ENCODE measurements at regions not wholly inside any gene's neighbourhood (a gene's known extent, or its start where the extent isn't known, plus 50 kb on each side); places are given as distances from the start of the nearest gene placed in this dataset.
"Not testable (repeated sequence)": the region's sequence is repeated elsewhere in the genome, so short reads cannot be mapped to it uniquely, and the experiment has no call there.

DNA sequence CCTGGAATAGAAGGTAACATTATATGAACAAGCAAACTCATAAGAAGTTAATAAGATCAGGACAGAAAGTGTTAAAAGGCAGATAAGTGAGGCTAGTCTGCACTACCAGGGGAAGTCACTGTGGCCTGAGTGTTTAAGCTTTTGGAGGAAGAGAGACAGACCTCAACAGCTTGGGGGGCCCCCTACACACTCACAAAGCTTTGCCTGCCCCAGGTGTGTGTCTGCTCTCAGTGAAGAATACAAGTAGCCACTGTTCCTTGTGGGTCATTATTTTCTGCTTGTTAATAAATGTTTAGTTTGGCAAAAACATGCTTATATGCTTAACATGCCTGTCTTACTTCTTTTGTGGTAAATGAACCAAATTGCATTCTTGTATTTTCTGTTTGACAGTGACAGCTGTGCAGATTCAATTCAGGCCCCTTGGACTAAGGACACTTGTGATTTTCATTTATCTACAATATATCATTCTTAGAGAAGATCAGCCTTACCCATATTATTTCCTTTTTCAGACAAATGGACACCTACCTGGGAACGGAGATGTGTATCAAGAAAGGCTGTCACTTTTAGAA, 50.7 kb upstream of the C12orf71 start:
- H3K4me1 ChIP-seq (ENCODE audit: control insufficient read depth, insufficient read depth, low read length) = no peaks in the 10 kb centered on the region
- H3K36me3 ChIP-seq (ENCODE audit: control insufficient read depth in 2 of 2, insufficient read depth in 2 of 2, low read length in 2 of 2) = no peaks in the 10 kb centered on the region
- H3K9ac ChIP-seq (ENCODE audit: low read length in 2 of 2) = no peak overlapping the region
- H3K4me3 ChIP-seq (ENCODE audit: low read length in 2 of 2) = no peak overlapping the region
- H3K27ac ChIP-seq (ENCODE audit: low read length) = no peak overlapping the region
- H3K9me3 ChIP-seq (ENCODE audit: control insufficient read depth in 2 of 2, low read length in 2 of 2) = no peaks in the 10 kb centered on the region
- no peaks in the 10 kb centered on the region for H3K27me3 ChIP-seq (ENCODE audit: control insufficient read depth in 1 of 2, insufficient read depth in 2 of 2, low read length in 2 of 2)

DNA sequence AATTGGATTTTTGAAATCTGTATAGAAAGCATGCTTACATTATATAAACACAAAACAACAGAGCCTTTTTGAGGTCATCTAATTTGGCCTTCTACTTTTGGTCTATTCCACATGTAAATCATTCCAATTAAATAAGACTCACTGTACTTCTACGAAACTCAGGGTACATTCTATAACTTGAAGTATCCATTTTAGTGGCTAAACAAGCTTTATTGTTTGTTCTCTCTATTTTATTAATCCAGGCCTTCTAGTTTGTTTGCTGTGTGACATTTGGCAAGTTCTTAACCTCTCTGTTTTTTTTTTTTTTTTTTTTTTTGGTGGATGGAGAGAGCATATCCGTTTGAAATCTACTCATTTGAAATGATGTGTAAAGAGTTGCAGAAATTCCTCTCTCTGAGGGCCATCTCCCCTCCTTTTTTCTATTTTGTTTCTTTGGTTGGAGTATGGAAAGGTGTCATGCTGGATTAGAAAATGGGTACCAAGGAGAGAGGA, 58.1 kb upstream of the C12orf71 start:
- H3K36me3 ChIP-seq (ENCODE audit: control insufficient read depth in 2 of 2, insufficient read depth in 2 of 2, low read length in 2 of 2) = no peaks in the 10 kb centered on the region
- no peak overlapping the region for H3K4me3 ChIP-seq (ENCODE audit: low read length in 2 of 2)
- no peaks in the 10 kb centered on the region for H3K9me3 ChIP-seq (ENCODE audit: control insufficient read depth in 2 of 2, low read length in 2 of 2)
- no peaks in the 10 kb centered on the region for H3K27me3 ChIP-seq (ENCODE audit: control insufficient read depth in 1 of 2, insufficient read depth in 2 of 2, low read length in 2 of 2)
- no peak overlapping the region for H3K9ac ChIP-seq (ENCODE audit: low read length in 2 of 2)
- H3K4me1 ChIP-seq (ENCODE audit: control insufficient read depth, insufficient read depth, low read length) = peaks cover 3% of the 10 kb centered on the region
- H3K27ac ChIP-seq (ENCODE audit: low read length) = no peak overlapping the region

DNA sequence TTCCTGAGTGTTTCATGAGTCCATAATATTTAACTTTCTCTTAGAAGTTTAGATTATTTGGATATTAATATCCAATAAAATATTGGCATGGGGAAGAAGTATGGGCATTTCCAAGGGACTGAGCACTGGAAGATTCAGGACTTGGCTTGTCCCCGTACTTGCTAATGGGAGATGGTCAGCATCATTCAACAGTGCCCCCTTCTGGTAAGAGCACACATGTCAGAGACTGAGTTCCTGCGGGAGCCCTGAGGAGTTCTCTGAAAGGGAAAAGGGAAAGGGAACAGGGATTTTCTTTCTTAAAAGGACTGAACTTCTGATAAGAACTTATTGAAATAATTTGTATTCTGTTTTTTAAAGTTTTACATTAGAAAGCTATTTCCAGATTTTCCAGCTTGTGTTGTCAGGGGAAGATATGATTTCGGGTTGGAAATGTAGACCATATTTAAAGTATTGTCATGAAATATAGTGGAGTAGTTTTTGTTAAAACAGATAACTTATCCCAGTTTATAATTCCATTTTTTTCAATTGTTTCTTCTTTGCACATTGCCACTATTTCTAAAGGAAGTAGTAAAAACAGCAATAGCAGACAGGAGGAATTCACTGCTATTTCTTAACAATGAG, 59.8 kb upstream of the C12orf71 start:
- H3K4me1 ChIP-seq (ENCODE audit: control insufficient read depth, insufficient read depth, low read length) = peaks cover 3% of the 10 kb centered on the region
- no peak overlapping the region for H3K4me3 ChIP-seq (ENCODE audit: low read length in 2 of 2)
- no peaks in the 10 kb centered on the region for H3K27me3 ChIP-seq (ENCODE audit: control insufficient read depth in 1 of 2, insufficient read depth in 2 of 2, low read length in 2 of 2)
- no peaks in the 10 kb centered on the region for H3K9me3 ChIP-seq (ENCODE audit: control insufficient read depth in 2 of 2, low read length in 2 of 2)
- no peaks in the 10 kb centered on the region for H3K36me3 ChIP-seq (ENCODE audit: control insufficient read depth in 2 of 2, insufficient read depth in 2 of 2, low read length in 2 of 2)
- H3K9ac ChIP-seq (ENCODE audit: low read length in 2 of 2) = no peak overlapping the region
- H3K27ac ChIP-seq (ENCODE audit: low read length) = no peak overlapping the region

DNA sequence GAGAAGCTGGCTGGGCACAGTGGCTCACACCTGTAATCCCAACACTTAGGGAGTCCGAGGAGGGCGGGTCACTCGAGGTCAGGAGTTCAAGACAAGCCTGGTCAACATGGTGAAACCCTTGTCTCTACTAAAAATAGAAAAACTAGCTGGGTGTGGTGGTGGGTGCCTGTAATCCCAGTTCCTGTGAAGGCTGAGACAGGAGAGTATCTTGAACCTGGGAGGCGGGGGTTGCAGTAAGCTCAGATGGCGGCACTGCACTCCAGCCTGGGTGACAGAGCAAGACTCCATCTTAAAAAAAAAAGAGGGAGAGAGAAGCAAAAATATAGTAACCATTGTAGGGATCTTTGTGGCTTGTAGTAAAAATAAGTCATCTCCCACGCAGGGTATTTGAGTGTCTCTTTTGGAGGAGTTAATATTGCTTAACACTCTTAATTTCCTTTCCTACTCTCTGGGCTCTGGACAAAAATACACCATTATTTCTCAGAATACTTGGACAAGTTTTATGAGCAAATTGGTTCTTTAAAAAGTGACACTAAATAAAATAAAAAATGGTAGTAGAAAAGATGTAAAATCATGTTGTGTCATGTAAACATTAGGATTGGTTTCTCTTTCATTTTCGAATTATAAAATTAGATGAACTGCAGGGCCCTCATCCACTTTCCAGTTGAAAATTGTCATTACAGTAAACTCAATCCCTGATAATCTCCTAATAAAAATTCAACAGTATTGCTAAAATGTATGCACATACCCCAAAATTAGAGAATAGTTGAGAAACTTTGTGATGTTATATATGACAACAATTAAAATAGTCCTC, 61.1 kb upstream of the C12orf71 start:
- Histone ChIP-seq H3K9ac (ENCODE audit: low read length in 2 of 2) (no peak overlapping the region), H3K36me3 (ENCODE audit: control insufficient read depth in 2 of 2, insufficient read depth in 2 of 2, low read length in 2 of 2) (no peaks in the 10 kb centered on the region), H3K4me1 (ENCODE audit: control insufficient read depth, insufficient read depth, low read length) (peaks cover 3% of the 10 kb centered on the region), H3K27ac (ENCODE audit: low read length) (no peak overlapping the region), H3K27me3 (ENCODE audit: control insufficient read depth in 1 of 2, insufficient read depth in 2 of 2, low read length in 2 of 2) (no peaks in the 10 kb centered on the region), H3K4me3 (ENCODE audit: low read length in 2 of 2) (no peak overlapping the region), H3K9me3 (ENCODE audit: control insufficient read depth in 2 of 2, low read length in 2 of 2) (no peaks in the 10 kb centered on the region)

DNA sequence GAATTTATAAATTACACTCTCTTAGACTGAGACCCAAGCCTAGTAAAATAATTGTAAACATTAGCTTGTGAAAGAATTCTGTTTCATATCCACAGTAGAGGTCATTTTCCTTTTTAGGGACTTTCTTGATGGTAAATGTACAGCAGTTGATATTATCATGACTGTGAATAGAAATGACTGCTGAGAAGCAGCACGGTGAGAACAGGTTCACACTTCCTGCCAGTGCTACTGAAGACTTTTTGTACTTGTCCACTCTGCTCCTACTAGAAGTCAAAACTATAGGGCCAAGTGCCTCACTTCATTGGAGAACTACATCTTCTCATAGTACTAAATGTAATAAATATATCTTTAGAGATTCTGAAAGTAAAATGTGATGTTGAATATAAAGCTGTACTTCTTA, 63.3 kb upstream of the C12orf71 start:
- H3K27me3 ChIP-seq (ENCODE audit: control insufficient read depth in 1 of 2, insufficient read depth in 2 of 2, low read length in 2 of 2); H3K9me3 ChIP-seq (ENCODE audit: control insufficient read depth in 2 of 2, low read length in 2 of 2); H3K36me3 ChIP-seq (ENCODE audit: control insufficient read depth in 2 of 2, insufficient read depth in 2 of 2, low read length in 2 of 2); H3K4me1 ChIP-seq (ENCODE audit: control insufficient read depth, insufficient read depth, low read length); H3K4me3 ChIP-seq (ENCODE audit: low read length in 2 of 2); H3K27ac ChIP-seq (ENCODE audit: low read length): not testable (repeated sequence)
- peak overlapping the region in 1 of 2 donors; percentile 39 for H3K9ac ChIP-seq (ENCODE audit: low read length in 2 of 2)

DNA sequence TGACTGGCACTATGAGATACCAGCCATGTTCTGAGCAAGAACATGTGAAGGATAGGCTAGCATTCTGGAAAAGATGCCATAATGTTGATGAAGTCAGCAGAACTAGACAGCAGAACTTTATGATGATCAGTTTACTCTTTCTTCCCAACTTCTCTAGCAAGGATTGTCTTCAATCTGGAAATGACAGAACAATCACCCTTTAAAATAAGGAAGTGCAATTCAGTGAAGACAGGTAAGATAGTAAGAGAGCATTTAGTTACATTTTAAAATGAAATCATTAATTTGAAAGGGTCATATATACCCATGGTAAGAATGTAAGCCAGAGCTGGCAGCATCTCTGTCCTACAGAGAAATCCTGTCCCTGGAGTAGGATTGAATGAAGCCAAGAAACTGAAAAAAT, 66.0 kb upstream of the C12orf71 start:
- Histone ChIP-seq H3K27ac (ENCODE audit: low read length) (no peak overlapping the region), H3K36me3 (ENCODE audit: control insufficient read depth in 2 of 2, insufficient read depth in 2 of 2, low read length in 2 of 2) (no peaks in the 10 kb centered on the region), H3K9ac (ENCODE audit: low read length in 2 of 2) (no peak overlapping the region), H3K4me1 (ENCODE audit: control insufficient read depth, insufficient read depth, low read length) (peaks cover 1% of the 10 kb centered on the region), H3K4me3 (ENCODE audit: low read length in 2 of 2) (no peak overlapping the region), H3K9me3 (ENCODE audit: control insufficient read depth in 2 of 2, low read length in 2 of 2) (no peaks in the 10 kb centered on the region), H3K27me3 (ENCODE audit: control insufficient read depth in 1 of 2, insufficient read depth in 2 of 2, low read length in 2 of 2) (no peaks in the 10 kb centered on the region)

DNA sequence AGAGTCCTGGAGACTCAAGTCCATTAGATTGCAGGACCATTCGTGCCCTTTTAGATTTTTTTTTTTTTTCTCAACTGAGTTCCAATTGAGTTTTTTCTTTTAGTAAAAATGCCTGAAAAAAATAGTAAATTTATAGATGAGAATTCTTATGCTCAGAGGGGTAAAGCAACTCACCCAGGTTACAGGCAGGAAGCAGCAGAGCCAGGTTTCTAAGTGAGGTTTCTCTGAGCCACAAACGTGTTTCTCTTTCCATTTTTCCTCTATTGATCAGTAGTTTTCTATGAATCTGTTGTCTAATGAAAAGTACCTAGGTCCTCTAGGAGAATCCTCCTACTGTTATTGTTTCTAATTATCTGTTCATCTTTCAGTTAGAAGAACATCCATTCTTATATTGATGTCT, 66.4 kb upstream of the C12orf71 start:
- Histone ChIP-seq H3K27ac (ENCODE audit: low read length) (no peak overlapping the region), H3K9ac (ENCODE audit: low read length in 2 of 2) (no peak overlapping the region), H3K27me3 (ENCODE audit: control insufficient read depth in 1 of 2, insufficient read depth in 2 of 2, low read length in 2 of 2) (no peaks in the 10 kb centered on the region), H3K9me3 (ENCODE audit: control insufficient read depth in 2 of 2, low read length in 2 of 2) (no peaks in the 10 kb centered on the region), H3K4me1 (ENCODE audit: control insufficient read depth, insufficient read depth, low read length) (no peaks in the 10 kb centered on the region), H3K4me3 (ENCODE audit: low read length in 2 of 2) (no peak overlapping the region), H3K36me3 (ENCODE audit: control insufficient read depth in 2 of 2, insufficient read depth in 2 of 2, low read length in 2 of 2) (no peaks in the 10 kb centered on the region)

DNA sequence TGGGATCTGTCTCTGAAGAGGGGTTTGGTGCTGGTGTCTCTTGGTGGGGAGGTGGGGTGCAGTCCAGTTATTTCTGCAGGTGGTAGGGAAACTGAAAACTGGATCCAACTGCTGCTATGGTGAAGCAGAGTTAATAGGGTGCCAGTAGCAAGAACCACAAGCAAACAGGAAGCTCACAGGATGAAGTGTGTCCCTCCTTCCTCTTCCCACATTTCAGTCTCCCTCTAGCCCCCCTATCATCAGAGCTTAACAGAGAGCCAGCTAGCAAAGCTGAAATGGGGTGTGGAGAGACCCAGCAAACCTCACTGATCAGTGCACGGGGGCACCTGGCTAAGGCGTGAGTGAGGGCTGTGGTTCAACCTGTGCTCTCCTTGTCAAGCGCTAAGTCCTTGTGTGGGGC, 69.1 kb upstream of the C12orf71 start:
- H3K4me3 ChIP-seq (ENCODE audit: low read length in 2 of 2) = no peak overlapping the region

DNA sequence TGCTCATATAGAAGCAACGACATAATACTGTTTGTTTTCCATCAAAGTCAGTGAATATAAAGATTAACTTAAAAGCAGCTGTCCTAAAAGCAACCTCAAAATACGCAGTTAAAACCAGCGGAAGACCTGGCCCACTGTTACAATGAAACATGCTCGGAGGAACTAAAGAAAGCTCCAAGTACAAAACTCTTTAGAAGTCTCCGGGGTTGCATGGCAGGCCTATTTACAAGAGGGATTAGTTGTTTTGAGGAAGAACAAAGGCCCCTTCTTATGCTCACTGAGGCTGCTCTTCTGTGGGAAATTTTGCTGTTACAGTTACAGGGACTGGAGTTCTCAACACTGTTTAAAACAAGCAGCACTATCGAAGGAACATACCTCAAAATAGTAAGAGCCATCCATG, 75.9 kb upstream of the C12orf71 start:
- no peak overlapping the region for H3K27ac ChIP-seq (ENCODE audit: low read length)
- no peak overlapping the region for H3K9ac ChIP-seq (ENCODE audit: low read length in 2 of 2)
- no peaks in the 10 kb centered on the region for H3K4me1 ChIP-seq (ENCODE audit: control insufficient read depth, insufficient read depth, low read length)
- H3K36me3 ChIP-seq (ENCODE audit: control insufficient read depth in 2 of 2, insufficient read depth in 2 of 2, low read length in 2 of 2) = no peaks in the 10 kb centered on the region
- no peaks in the 10 kb centered on the region for H3K9me3 ChIP-seq (ENCODE audit: control insufficient read depth in 2 of 2, low read length in 2 of 2)
- H3K27me3 ChIP-seq (ENCODE audit: control insufficient read depth in 1 of 2, insufficient read depth in 2 of 2, low read length in 2 of 2) = no peaks in the 10 kb centered on the region
- H3K4me3 ChIP-seq (ENCODE audit: low read length in 2 of 2) = no peak overlapping the region

More for the DNA sequence above, 69.1 kb upstream of the C12orf71 start:
- no peaks in the 10 kb centered on the region for H3K4me1 ChIP-seq (ENCODE audit: control insufficient read depth, insufficient read depth, low read length)
- no peaks in the 10 kb centered on the region for H3K9me3 ChIP-seq (ENCODE audit: control insufficient read depth in 2 of 2, low read length in 2 of 2)
- H3K36me3 ChIP-seq (ENCODE audit: control insufficient read depth in 2 of 2, insufficient read depth in 2 of 2, low read length in 2 of 2) = no peaks in the 10 kb centered on the region
- H3K27me3 ChIP-seq (ENCODE audit: control insufficient read depth in 1 of 2, insufficient read depth in 2 of 2, low read length in 2 of 2) = no peaks in the 10 kb centered on the region
- H3K27ac ChIP-seq (ENCODE audit: low read length) = no peak overlapping the region
- no peak overlapping the region for H3K9ac ChIP-seq (ENCODE audit: low read length in 2 of 2)

DNA sequence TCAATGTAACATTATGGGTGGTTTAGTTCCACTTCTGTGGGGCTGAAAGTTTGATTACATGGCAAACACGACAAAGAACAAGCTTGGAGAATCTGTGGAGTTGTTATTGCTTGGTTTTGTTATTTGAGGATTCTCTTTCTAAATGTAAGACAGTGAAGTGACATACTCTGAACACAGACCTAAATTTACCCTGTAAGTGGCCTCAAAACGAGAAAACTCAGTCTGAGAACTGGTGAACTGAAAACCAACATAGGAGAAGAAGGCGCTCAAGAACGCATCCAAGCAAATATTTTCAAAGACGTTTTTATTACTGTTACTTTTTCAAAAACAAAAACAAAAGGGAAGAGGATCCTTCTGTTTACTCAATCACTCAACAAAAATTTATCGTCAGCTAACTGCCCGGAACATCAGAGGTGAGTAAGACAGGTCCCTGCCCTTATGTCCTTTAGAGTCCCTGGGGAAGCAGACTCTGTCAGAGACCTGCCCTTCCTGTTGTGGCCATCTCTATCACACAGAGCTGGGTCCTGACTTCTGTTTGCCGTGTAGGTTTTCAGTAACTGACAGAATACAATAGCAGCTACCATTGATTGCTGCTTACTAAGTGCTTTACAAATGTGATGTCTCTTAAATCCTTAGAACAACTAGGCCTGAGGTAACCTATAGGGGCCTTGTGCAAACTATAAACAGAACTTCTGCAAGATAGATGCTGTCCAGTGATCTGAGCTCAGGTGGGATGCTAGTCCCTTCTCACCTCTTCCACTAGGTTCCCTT, 79.3 kb upstream of the C12orf71 start:
- Histone ChIP-seq H3K9ac (ENCODE audit: low read length in 2 of 2) (no peak overlapping the region), H3K27me3 (ENCODE audit: control insufficient read depth in 1 of 2, insufficient read depth in 2 of 2, low read length in 2 of 2) (no peaks in the 10 kb centered on the region), H3K9me3 (ENCODE audit: control insufficient read depth in 2 of 2, low read length in 2 of 2) (no peaks in the 10 kb centered on the region), H3K36me3 (ENCODE audit: control insufficient read depth in 2 of 2, insufficient read depth in 2 of 2, low read length in 2 of 2) (no peaks in the 10 kb centered on the region), H3K4me3 (ENCODE audit: low read length in 2 of 2) (no peak overlapping the region), H3K4me1 (ENCODE audit: control insufficient read depth, insufficient read depth, low read length) (no peaks in the 10 kb centered on the region), H3K27ac (ENCODE audit: low read length) (no peak overlapping the region)

Data from stomach smooth muscle (tissue), 2 donors.